Cardiac fibroblast (primary cell): ENCODE measurements at regions not wholly inside any gene's neighbourhood (a gene's known extent, or its start where the extent isn't known, plus 50 kb on each side); places are given as distances from the start of the nearest gene placed in this dataset.
"Not testable (repeated sequence)": the region's sequence is repeated elsewhere in the genome, so short reads cannot be mapped to it uniquely, and the experiment has no call there.

Source experiments
- DNase-seq, 2 donors: peaks; one replicate each; pipeline versions ENCODE4 v3.0.0 to v3.0.0-alpha.2; 2010; ENCODE audit warnings: low read depth in 2 of 2
- H3K4me3 ChIP-seq, 2 donors: replicated peaks in 1 of 2; 1 replicate in 1 of 2; 2 replicates in 1 of 2; pipeline ENCODE4 v1.5.1; 2011; ENCODE audit warnings: low read depth in 2 of 2, low read length in 2 of 2, mild to moderate bottlenecking in 2 of 2, moderate library complexity in 1 of 2
- CTCF ChIP-seq: IDR thresholded peaks from one replicate; pipeline ENCODE4 v1.5.1; 2011; ENCODE audit warnings: low read depth, mild to moderate bottlenecking, low read length, inconsistent platforms

GRCh38 chr12:19811922-19812321, 372.6 kb downstream of the AEBP2 start:
- no peak for TF ChIP-seq CTCF
- H3K4me3 ChIP-seq = no peak overlapping the region
- DNase-seq = no peak

DNA sequence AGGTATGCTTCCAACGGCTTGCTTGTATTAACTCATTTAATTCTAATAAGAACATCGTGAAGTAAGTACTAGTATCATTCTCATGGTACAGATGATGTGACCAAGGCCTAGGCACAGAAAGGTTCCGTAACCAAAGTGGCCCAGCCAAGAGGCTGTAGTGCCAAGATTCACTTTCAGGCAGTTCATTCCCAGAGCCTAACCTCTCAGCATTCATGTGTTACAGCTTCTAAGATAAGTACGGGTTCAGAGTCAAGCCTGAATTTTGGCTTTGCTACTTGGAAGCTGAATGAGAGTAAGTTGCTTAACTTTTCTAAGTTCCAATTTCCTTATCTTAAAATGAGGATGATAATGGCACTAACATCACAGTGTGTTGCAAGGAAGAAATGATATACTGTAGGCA, 379.9 kb downstream of the AEBP2 start:
- no peak overlapping the region for H3K4me3 ChIP-seq
- TF ChIP-seq CTCF = no peak
- DNase-seq = peak in 1 of 2 donors; percentile 86

GRCh38 chr12:19822476-19822875, 383.2 kb downstream of the AEBP2 start:
- TF ChIP-seq CTCF = no peak
- H3K4me3 ChIP-seq = no peak overlapping the region
- DNase-seq = no peak

DNA sequence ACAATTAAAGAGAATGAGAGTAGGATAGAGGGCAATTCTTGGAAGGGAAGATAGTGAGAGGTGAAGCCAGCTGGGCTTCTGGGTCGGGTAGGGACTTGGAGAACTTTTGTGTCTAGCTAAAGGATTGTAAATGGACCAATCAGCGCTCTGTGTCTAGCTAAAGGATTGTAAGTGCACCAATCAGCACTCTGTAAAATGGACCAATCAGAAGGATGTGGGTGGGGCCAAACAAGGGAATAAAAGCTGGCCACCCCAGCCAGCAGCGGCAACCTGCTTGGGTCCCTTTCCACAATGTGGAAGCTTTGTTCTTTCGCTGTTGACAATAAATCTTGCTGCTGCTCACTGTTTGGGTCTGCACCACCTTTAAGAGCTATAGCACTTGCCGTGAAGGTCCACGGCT, 384.0 kb downstream of the AEBP2 start:
- not testable (repeated sequence) for DNase-seq, H3K4me3 ChIP-seq

DNA sequence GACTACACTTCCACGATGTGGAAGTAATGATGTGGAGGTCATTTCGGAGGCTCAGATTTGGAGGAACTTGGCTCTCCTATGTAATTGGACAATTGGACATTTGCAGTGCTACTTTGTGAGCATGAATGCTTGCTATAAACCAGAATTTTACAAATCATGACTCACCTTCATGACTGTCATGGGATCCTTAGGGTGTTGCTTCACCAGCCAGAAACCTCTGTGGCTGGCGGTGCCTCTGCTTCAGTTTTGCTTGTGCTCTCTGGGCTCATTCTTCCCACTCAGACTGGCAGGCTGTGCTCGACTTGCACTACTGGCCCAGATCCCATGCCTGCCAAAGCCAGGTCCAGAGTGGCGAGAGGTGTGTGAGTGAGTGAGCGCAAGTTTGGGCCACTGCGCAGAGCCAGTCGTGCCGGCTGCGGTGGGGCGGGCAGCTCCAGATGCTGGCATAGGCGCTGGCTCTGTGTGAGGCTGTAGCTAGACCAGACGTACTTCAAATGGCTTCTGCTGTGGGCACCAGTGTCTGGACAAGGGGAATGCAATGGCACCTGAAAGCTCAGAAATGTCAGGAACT, 387.8 kb downstream of the AEBP2 start:
- peak in 1 of 2 donors; percentile 48 for DNase-seq
- TF ChIP-seq CTCF = no peak
- no peak overlapping the region for H3K4me3 ChIP-seq

GRCh38 chr12:19829100-19829853, 390.0 kb downstream of the AEBP2 start:
- H3K4me3 ChIP-seq = no peak overlapping the region
- TF ChIP-seq CTCF = no peak
- DNase-seq = no peak

DNA sequence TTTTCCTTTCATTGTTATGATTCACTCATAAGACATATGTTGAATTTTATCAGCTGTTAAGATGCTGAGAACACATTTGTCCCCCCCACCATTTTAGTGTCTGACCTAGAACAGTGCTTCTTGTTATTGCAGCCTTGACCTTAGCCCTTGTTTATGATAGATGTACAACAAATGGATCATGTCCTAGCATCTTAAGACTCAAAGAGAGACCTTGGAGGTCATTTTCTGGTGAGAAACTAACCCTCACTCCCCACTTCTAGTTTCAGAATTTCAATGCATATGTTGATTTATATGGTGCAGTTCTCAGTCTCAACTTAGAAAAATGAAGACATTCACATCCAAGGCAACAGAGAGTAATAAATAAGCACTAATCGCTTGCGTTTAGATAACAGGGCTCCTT, 391.2 kb downstream of the AEBP2 start:
- H3K4me3 ChIP-seq = no peak overlapping the region
- no peak for DNase-seq
- no peak for TF ChIP-seq CTCF
